C4-2B (cell line): ENCODE measurements at regions not wholly inside any gene's neighbourhood (a gene's known extent, or its start where the extent isn't known, plus 50 kb on each side); places are given as distances from the start of the nearest gene placed in this dataset.

Experiments
- ZFX ChIP-seq: fragments of 450-650 bp; IDR thresholded peaks from 2 replicates; pipeline ENCODE4 v1.6.1; 2017
- TF ChIP-seq, protein P1 (sequence below): fragments of 450-650 bp; conservative IDR thresholded peaks from 2 replicates; pipeline ENCODE4 v1.5.1; 2017; ENCODE audit warnings: mild to moderate bottlenecking

GRCh38 chr10:3886641-3887251, 101.7 kb upstream of the KLF6 start:
- TF ChIP-seq, protein P1, sequence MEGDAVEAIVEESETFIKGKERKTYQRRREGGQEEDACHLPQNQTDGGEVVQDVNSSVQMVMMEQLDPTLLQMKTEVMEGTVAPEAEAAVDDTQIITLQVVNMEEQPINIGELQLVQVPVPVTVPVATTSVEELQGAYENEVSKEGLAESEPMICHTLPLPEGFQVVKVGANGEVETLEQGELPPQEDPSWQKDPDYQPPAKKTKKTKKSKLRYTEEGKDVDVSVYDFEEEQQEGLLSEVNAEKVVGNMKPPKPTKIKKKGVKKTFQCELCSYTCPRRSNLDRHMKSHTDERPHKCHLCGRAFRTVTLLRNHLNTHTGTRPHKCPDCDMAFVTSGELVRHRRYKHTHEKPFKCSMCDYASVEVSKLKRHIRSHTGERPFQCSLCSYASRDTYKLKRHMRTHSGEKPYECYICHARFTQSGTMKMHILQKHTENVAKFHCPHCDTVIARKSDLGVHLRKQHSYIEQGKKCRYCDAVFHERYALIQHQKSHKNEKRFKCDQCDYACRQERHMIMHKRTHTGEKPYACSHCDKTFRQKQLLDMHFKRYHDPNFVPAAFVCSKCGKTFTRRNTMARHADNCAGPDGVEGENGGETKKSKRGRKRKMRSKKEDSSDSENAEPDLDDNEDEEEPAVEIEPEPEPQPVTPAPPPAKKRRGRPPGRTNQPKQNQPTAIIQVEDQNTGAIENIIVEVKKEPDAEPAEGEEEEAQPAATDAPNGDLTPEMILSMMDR: no peak
- no peak for TF ChIP-seq ZFX
